GM19467 (cell line): ENCODE measurements at regions not wholly inside any gene's neighbourhood (a gene's known extent, or its start where the extent isn't known, plus 50 kb on each side); places are given as distances from the start of the nearest gene placed in this dataset.
"Not testable (repeated sequence)": the region's sequence is repeated elsewhere in the genome, so short reads cannot be mapped to it uniquely, and the experiment has no call there.

ENCODE experiments used
- ATAC-seq: cut with Tn5 transposase; IDR thresholded peaks from one replicate; pipeline ENCODE4 v1.9.1; 2021; ENCODE audit warnings: mild to moderate bottlenecking, moderate library complexity; ENCODE audit not compliant: unreplicated experiment

DNA sequence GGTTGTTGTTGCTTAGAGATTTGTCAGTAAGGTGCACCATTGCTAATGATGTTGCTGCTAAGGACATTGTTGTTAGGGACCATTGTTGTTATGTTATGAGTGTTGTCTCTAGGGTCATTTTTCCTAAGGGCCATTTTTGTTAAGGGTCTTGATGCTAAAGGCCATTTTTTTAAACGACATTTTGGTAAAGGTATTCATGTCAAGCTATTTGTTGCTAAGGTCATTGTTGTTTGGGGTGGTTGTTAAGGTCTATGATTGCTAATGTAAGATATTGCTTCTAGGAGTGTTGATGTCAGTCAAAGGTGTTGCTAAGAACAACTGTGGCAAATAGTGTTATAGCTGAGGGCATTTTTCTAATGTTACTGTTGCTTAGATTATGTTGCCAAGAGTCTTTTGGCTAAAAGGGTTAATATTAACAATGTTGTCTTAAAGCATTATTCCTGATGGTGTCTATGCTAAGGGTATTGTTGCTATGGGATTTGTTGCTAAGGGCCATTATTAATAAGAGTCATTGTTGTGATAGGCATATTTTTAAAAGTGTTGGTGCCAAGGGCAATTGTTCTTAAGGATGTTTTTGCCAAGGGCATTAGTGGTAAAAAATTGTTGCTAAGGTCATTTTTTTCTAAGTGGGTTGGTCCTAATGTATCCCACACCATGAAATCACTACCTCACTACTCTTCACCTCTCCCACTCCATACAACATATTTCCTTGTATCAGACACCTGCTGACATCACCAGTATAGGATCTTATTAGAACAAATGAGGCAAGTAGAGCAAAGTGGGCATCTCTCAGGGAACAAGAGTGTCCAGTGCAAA is 56.2 kb downstream of the SPATA31A6 start:
- ATAC-seq, result not testable (repeated sequence)

GRCh38 chr9:42240261-42240579 is 56.8 kb downstream of the SPATA31A6 start:
- ATAC-seq, result not testable (repeated sequence)

- ATAC-seq, result not testable (repeated sequence)
Measured at GRCh38 chr9:42243211-42243610, 59.8 kb downstream of the SPATA31A6 start.

DNA sequence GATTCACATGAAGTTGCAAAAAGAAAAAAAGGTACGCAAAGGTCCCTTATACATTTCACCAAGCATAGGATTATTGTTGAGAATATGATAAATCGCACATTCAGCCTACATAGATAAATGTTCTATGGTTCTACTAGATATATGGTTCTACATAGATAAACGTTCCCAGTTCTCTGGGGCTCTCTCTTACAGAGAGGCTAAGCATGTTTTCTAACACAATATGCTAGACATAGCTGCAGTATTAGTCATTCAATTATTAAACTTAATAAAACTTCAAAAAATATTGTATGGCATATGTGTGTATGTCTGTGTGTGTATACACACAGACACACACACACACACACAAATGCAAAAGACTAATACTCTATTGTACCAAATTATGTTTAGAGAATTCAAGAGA is 60.4 kb downstream of the SPATA31A6 start:
- ATAC-seq, result not testable (repeated sequence)

- not testable (repeated sequence) for ATAC-seq
Measured at GRCh38 chr9:42268729-42269128, 85.3 kb downstream of the SPATA31A6 start.

- not testable (repeated sequence) for ATAC-seq
Measured at GRCh38 chr9:42269171-42269570, 85.7 kb downstream of the SPATA31A6 start.

GRCh38 chr9:42273191-42273590 is 89.7 kb downstream of the SPATA31A6 start:
- ATAC-seq, result not testable (repeated sequence)

DNA sequence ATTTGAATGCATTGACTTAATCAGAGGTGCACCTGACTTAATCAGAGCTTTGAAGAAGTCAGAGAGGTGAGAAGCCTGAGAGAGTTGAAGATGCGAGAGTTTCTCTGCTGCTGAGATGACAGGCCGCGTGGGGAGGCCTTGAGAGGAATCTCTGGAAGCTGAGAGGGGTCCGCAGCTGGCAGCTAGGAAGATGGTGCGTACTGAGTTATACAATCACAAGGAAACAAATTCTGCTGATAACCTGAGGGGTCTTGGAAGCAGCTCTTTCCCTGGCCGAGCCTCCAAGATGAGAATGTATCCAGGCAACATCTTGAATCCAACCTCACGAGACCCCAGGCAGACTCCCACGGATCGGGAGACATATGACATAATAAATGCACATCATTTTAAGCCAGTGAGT is 91.7 kb downstream of the SPATA31A6 start:
- no peak for ATAC-seq

DNA sequence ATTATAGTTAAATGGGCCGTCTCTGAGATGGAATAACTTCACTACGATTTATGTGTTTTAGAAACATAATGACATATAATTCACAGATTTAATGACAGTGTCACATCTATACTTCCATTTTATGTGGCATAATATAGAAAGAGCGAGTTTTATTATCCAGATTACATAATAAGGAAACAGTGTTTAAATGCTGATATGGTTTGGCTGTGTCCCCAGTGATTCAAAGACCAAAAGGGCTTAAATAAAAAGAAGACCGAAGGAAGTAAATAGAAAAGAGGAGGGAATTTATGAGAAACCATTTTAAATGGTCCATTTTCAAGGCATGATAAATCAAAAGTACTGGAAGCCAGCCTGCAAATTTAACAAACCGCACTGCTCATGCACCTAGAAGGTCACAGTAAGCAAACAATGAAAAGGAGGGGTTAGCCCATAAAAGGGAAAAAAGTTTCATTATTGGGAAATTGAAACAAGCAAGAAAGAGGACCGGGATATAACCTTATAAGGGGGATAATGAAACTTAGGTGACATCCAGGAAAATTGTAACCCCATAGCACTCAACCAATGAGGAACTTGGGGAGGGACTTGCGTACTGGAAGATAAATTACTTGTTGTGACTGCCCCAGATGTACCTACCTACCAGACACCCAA is 99.2 kb downstream of the SPATA31A6 start:
- not testable (repeated sequence) for ATAC-seq

GRCh38 chr9:42283179-42283543 is 99.7 kb downstream of the SPATA31A6 start:
- ATAC-seq, result not testable (repeated sequence)

GRCh38 chr9:42286145-42286845 is 102.8 kb downstream of the SPATA31A6 start:
- ATAC-seq, result not testable (repeated sequence)

- ATAC-seq, result not testable (repeated sequence)
Measured at GRCh38 chr9:42288002-42288864, 104.8 kb downstream of the SPATA31A6 start.

- ATAC-seq, result not testable (repeated sequence)
Measured at GRCh38 chr9:42288865-42289229, 105.4 kb downstream of the SPATA31A6 start.

- not testable (repeated sequence) for ATAC-seq
Measured at GRCh38 chr9:42300124-42300523, 116.7 kb downstream of the SPATA31A6 start.

- ATAC-seq, result not testable (repeated sequence)
Measured at GRCh38 chr9:42306625-42307024, 123.2 kb downstream of the SPATA31A6 start.

GRCh38 chr9:42307449-42307848 is 124.0 kb downstream of the SPATA31A6 start:
- not testable (repeated sequence) for ATAC-seq

GRCh38 chr9:42310972-42311371 is 127.5 kb downstream of the SPATA31A6 start:
- ATAC-seq, result not testable (repeated sequence)

GRCh38 chr9:42316026-42316425 is 132.6 kb downstream of the SPATA31A6 start:
- ATAC-seq, result not testable (repeated sequence)

DNA sequence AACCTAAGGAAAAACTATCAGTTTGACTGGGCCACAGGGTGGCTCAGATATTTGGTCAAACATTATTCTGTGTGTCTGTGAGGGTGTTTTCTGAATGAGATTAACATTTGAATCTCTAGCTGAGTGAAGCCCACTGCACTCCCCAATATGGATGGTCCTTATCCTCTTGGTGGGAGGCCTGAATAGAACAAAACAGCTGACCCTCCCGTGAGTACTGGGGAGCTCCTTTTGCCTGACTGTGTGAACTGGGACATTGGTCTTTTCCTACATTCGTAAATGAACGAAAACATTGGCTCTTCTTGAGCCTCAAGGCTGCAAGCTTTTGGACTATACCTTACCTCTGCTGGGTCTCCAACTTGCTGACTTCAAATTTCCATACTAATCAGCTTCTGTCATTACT is 134.2 kb downstream of the SPATA31A6 start:
- ATAC-seq, result not testable (repeated sequence)

DNA sequence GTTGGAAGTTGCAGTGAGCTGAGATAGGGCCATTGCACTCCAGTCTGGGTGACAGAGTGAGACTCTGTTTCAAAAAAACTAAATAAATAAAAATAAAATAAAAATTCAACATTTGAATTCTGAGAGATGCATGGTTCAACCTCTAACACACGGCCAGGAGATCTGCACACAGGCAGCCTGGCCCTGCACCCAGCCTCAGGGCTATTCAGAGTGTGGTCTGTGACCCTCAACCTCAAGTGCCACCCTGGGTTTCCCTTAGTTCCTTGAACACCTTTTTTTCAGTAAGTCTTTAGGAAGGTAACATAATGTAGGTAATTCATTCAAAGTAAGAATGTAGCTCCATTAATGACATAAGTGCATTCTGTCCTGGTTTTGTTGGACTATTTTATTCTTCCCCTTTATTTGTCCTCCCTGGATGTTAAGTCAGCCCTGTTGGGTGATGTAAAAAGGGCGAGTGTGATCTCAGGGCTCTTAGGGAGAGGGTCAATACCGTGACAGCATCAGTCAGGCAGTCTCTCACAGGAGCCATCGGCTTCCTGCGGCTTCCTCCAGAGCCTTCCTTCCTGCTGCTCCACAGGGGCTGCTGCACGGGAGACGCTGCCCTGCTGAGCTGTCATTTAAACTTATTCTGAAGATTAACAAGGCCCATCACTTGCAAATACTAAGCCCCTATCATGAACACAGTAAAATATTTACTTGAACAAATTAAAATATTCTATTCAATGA is 139.8 kb downstream of the SPATA31A6 start:
- ATAC-seq, result not testable (repeated sequence)
